HepG2 (cell line): ENCODE measurements at regions not wholly inside any gene's neighbourhood (a gene's known extent, or its start where the extent isn't known, plus 50 kb on each side); places are given as distances from the start of the nearest gene placed in this dataset.

Experiments used
- ATAC-seq: fragments of 200-7000 bp; cut with Tn5 transposase; 3 replicates; pipeline ENCODE4 v1.9.1; 2020; ENCODE audit warnings: mild to moderate bottlenecking, moderate library complexity
- BruUV-seq: library from RNA; stranded (reverse); fragments of 400-500 nt; replicated peaks from 2 replicates; lab custom pipeline; 2021; lab: Mats Ljungman, UMichigan
- CTCF ChIA-PET: fragments of 300-600 bp; formaldehyde crosslinking; extraction: SDS; loops from one replicate; lab custom pipeline; 2021; ENCODE audit warnings: low total read pairs, inconsistent platforms, low intra/inter-chr PET ratio; lab: Yijun Ruan, JAX
- POLR2A ChIA-PET: fragments of 350-600 bp; sonication (Branson Sonifier 250); formaldehyde crosslinking; loops from one replicate; lab custom pipeline; 2020; ENCODE audit warnings: antibody characterized with exemption, inconsistent platforms; lab: Yijun Ruan, JAX
- DNase-seq: peaks from one replicate; pipeline ENCODE4 v3.0.0-alpha.2; 2015; ENCODE audit warnings: low spot score
- FAIRE-seq: peaks from 3 replicates; lab custom pipeline; 2011; peaks lifted over from hg19 to GRCh38; lab: Jason Lieb, UNC
- H2AFZ ChIP-seq: one replicate; pipeline ENCODE4 v1.6.1; 2011; ENCODE audit warnings: low read length, inconsistent platforms
- H3K27ac ChIP-seq: fragments of 300-600 bp; 3 replicates; pipeline ENCODE4 v1.8.0; 2011; ENCODE audit warnings: mixed run types, mild to moderate bottlenecking, mixed read lengths, low read length, inconsistent platforms; ENCODE audit not compliant: insufficient read depth; ENCODE audit errors: extremely low read length
- H3K27me3 ChIP-seq, 2 experiments: fragments of 200-600 bp in 1 of 2; 2 replicates in 1 of 2; 3 replicates in 1 of 2; pipeline versions ENCODE4 v1.6.0 to v1.8.0; 2011; ENCODE audit warnings: low read length in 2 of 2, mild to moderate bottlenecking in 2 of 2, moderate library complexity in 2 of 2, inconsistent platforms in 1 of 2; ENCODE audit not compliant: insufficient read depth in 2 of 2, control insufficient read depth in 1 of 2
- H3K36me3 ChIP-seq, 2 experiments: fragments of 200-600 bp in 1 of 2; replicated peaks in 1 of 2; 2 replicates in 1 of 2; 3 replicates in 1 of 2; pipeline versions ENCODE4 v1.5.1 to v1.8.0; 2011; ENCODE audit warnings: low read length in 2 of 2, inconsistent platforms in 1 of 2; ENCODE audit not compliant: insufficient read depth in 2 of 2, control insufficient read depth in 1 of 2
- H3K4me1 ChIP-seq: 2 replicates; pipeline ENCODE4 v1.5.1; 2012; ENCODE audit warnings: low read length, inconsistent platforms; ENCODE audit not compliant: insufficient read depth
- H3K4me2 ChIP-seq: 2 replicates; pipeline ENCODE4 v1.6.0; 2011; ENCODE audit warnings: low read depth, low read length, inconsistent platforms
- H3K4me3 ChIP-seq, 3 experiments: fragments of 200-600 bp in 1 of 3; sonication (generic), shearing (Covaris generic) in 1 of 3; replicated peaks in 1 of 3; 2 replicates each; pipeline ENCODE4 v1.5.1; 2011 to 2016; ENCODE audit warnings: low read length in 3 of 3, inconsistent platforms in 2 of 3, low read depth in 2 of 3, mild to moderate bottlenecking in 2 of 3, control low read depth in 1 of 3, mixed read lengths in 1 of 3; ENCODE audit not compliant: insufficient read depth in 1 of 3
- H3K79me2 ChIP-seq: one replicate; pipeline ENCODE4 v1.6.1; 2011; ENCODE audit warnings: low read length, inconsistent platforms; ENCODE audit not compliant: insufficient read depth
- H3K9ac ChIP-seq: 2 replicates; pipeline ENCODE4 v1.6.0; 2011; ENCODE audit warnings: mild to moderate bottlenecking, low read depth, low read length, inconsistent platforms; ENCODE audit not compliant: insufficient read depth
- H3K9me3 ChIP-seq: 2 replicates; pipeline ENCODE4 v1.5.1; 2012; ENCODE audit warnings: mild to moderate bottlenecking, low read length
- H4K20me1 ChIP-seq: 2 replicates; pipeline ENCODE4 v1.6.0; 2011; ENCODE audit warnings: inconsistent platforms, mild to moderate bottlenecking, low read length, moderate library complexity; ENCODE audit not compliant: insufficient read depth
- AKNA ChIP-seq: sonication (generic); formaldehyde crosslinking; IDR thresholded peaks from 2 replicates; pipeline ENCODE4 v1.4.0; 2020; ENCODE audit warnings: missing genetic modification reagents, borderline replicate concordance
- CC2D1A ChIP-seq: sonication (generic); formaldehyde crosslinking; IDR thresholded peaks from 2 replicates; pipeline ENCODE4 v1.8.1; 2023; ENCODE audit warnings: mild to moderate bottlenecking, missing genetic modification reagents
- IRF2 ChIP-seq: IDR thresholded peaks from 2 replicates; pipeline ENCODE4 v1.6.1; 2018; ENCODE audit warnings: missing genetic modification reagents, missing compliant biosample characterization
- LRRFIP1 ChIP-seq: sonication (generic); formaldehyde crosslinking; conservative IDR thresholded peaks from 2 replicates; pipeline ENCODE4 v1.4.0; 2020; ENCODE audit warnings: missing genetic modification reagents
- MIER2 ChIP-seq: IDR thresholded peaks from 2 replicates; pipeline ENCODE4 v1.6.1; 2016; ENCODE audit warnings: missing biosample characterization, missing genetic modification reagents
- SMYD3 ChIP-seq: sonication (generic); formaldehyde crosslinking; IDR thresholded peaks from 2 replicates; pipeline ENCODE4 v1.8.1; 2023; ENCODE audit warnings: mild to moderate bottlenecking, missing genetic modification reagents
- ZBTB2 ChIP-seq: sonication (generic); formaldehyde crosslinking; IDR thresholded peaks from 2 replicates; pipeline ENCODE4 v1.8.0; 2022; ENCODE audit warnings: low read depth, missing genetic modification reagents
- ZNF264 ChIP-seq: sonication (generic); formaldehyde crosslinking; IDR thresholded peaks from 2 replicates; pipeline ENCODE4 v1.4.0; 2020; ENCODE audit warnings: missing genetic modification reagents
- ZSCAN22 ChIP-seq: sonication (generic); formaldehyde crosslinking; IDR thresholded peaks from 2 replicates; pipeline ENCODE4 v1.4.0; 2020; ENCODE audit warnings: mild to moderate bottlenecking, missing genetic modification reagents
- WGBS: methylation state at CpG from one replicate; pipeline ENCODE4 v1.1.6; 2017; ENCODE audit warnings: low lambda C conversion rate; 5-methylcytosine and 5-hydroxymethylcytosine counted together
- in situ Hi-C: cut with HindIII; loops from 2 replicates; pipeline ENCODE4 v1.10.0; 2017; ENCODE audit warnings: low pct_unique_long_range_greater_than_20kb; ENCODE audit not compliant: extremely low pct_ligation_motif_present
- intact Hi-C: fragments of 100-400 bp; cut with micrococcal nuclease; formaldehyde crosslinking; loops from one replicate; pipeline ENCODE4 v1.10.0; 2022; ENCODE audit not compliant: unreplicated experiment

- ATAC-seq (no peak), FAIRE-seq (no peak), DNase-seq (no peak)
- Histone ChIP-seq H3K9ac (no peak overlapping the region), H3K27ac (no peak overlapping the region), H3K4me2 (no peak overlapping the region), H3K4me3 (no peak overlapping the region), H3K36me3 (no peaks in the 10 kb centered on the region), H3K79me2 (no peaks in the 10 kb centered on the region), H4K20me1 (no peaks in the 10 kb centered on the region), H3K9me3 (no peaks in the 10 kb centered on the region), H3K27me3 (0 out of 5 replicates have a peak, but pooled peaks cover 0 to 2% of the 10 kb centered on the region in 2 experiments), H3K4me1 (no peaks in the 10 kb centered on the region), H2AFZ (no peak overlapping the region)
- POLR2A ChIA-PET, result no interaction called here
- CTCF ChIA-PET, result no interaction called here
- WGBS, result 0% methylated on average over 3 of the region's 3 CpGs
- intact Hi-C loops, result no loop called here
- in situ Hi-C loops, result no loop called here
- BruUV-seq, result no TSS peak
- no peak for TF ChIP-seq ZBTB2
These were observed 336.5 kb upstream of the SFRP2 start for GRCh38 chr4:154125340-154125739.

- ATAC-seq, result no peak
- ChIA-PET CTCF (no interaction called here), POLR2A (no interaction called here)
- intact Hi-C loops (no loop called here), in situ Hi-C loops (no loop called here)
- no peaks in the 10 kb centered on the region for H3K36me3 ChIP-seq
- H4K20me1 ChIP-seq, result no peaks in the 10 kb centered on the region
- H3K27ac ChIP-seq, result no peak overlapping the region
- H3K4me2 ChIP-seq, result no peak overlapping the region
- BruUV-seq, result no TSS peak
- no peaks in the 10 kb centered on the region for H3K79me2 ChIP-seq
- 0 out of 5 replicates have a peak, but pooled peaks cover 0 to 2% of the 10 kb centered on the region in 2 experiments for H3K27me3 ChIP-seq
- no peak overlapping the region for H3K4me3 ChIP-seq
- 0% methylated on average over 4 of the region's 4 CpGs for WGBS
- H3K9me3 ChIP-seq, result no peaks in the 10 kb centered on the region
- no peak overlapping the region for H3K9ac ChIP-seq
- no peak overlapping the region for H2AFZ ChIP-seq
- H3K4me1 ChIP-seq, result no peaks in the 10 kb centered on the region
- no peak for DNase-seq
- FAIRE-seq, result no peak
- TF ChIP-seq CC2D1A (CRISPR knock-in tag) (no peak), ZNF264 (CRISPR knock-in tag) (no peak), MIER2 (no peak), LRRFIP1 (CRISPR knock-in tag) (no peak), ZSCAN22 (no peak), IRF2 (CRISPR knock-in tag) (no peak), AKNA (CRISPR knock-in tag) (no peak), SMYD3 (CRISPR knock-in tag) (no peak)
These were observed 335.8 kb upstream of the SFRP2 start for GRCh38 chr4:154124539-154125255.
